Gastroesophageal sphincter (tissue), 3 donors: ENCODE measurements at regions not wholly inside any gene's neighbourhood (a gene's known extent, or its start where the extent isn't known, plus 50 kb on each side); places are given as distances from the start of the nearest gene placed in this dataset.

Experiments
- CTCF ChIP-seq, 4 experiments: fragments of 200-600 bp in 2 of 4; fragments of 450-650 bp in 2 of 4; sonication (generic) in 1 of 4; IDR thresholded peaks; one replicate each; pipeline ENCODE4 v1.5.1; 2017 to 2019; ENCODE audit warnings: antibody characterized with exemption in 4 of 4, mild to moderate bottlenecking in 2 of 4, moderate library complexity in 2 of 4
- POLR2A ChIP-seq, 2 donors: fragments of 450-650 bp; IDR thresholded peaks; one replicate each; pipeline ENCODE4 v1.6.1; 2017; ENCODE audit warnings: antibody characterized with exemption in 2 of 2, mild to moderate bottlenecking in 2 of 2, moderate library complexity in 1 of 2

GRCh38 chr9:82590845-82591244 lies 472.1 kb downstream of the RASEF start:
- TF ChIP-seq CTCF (IDR thresholded peaks at IDR 0.05) (no peak), POLR2A (IDR thresholded peaks at IDR 0.05) (no peak)
